ENCODE measurements at regions not wholly inside any gene's neighbourhood (a gene's known extent, or its start where the extent isn't known, plus 50 kb on each side); places are given as distances from the start of the nearest gene placed in this dataset.

- TF ChIP-seq ZNF462 (CRISPR knock-in tag; IDR thresholded peaks at IDR 0.05), result no peak
- no peak for TF ChIP-seq JUNB (IDR thresholded peaks at IDR 0.05; ENCODE audit: unreplicated experiment)
- no peak for TF ChIP-seq REST (IDR thresholded peaks at IDR 0.05; ENCODE audit: unreplicated experiment)
- TF ChIP-seq POLR2AphosphoS5 (IDR thresholded peaks at IDR 0.05; ENCODE audit: low read depth), result no peak
- TF ChIP-seq STAT1 (IDR thresholded peaks at IDR 0.05; ENCODE audit: unreplicated experiment), result no peak
- TF ChIP-seq CREB1 (CRISPR knock-in tag; IDR thresholded peaks at IDR 0.05; ENCODE audit: low read depth), result no peak
- no peak for TF ChIP-seq CTCF (conservative IDR thresholded peaks at IDR 0.05; ENCODE audit: low read depth in 2 of 2)
- no peak for TF ChIP-seq ETS1 (IDR thresholded peaks at IDR 0.05)
These were observed 207.3 kb downstream of the SLC7A11 start (continued) for GRCh38 chr4:138034871-138035270.
